GM19351 (cell line): ENCODE measurements at regions not wholly inside any gene's neighbourhood (a gene's known extent, or its start where the extent isn't known, plus 50 kb on each side); places are given as distances from the start of the nearest gene placed in this dataset.
"Not testable (repeated sequence)": the region's sequence is repeated elsewhere in the genome, so short reads cannot be mapped to it uniquely, and the experiment has no call there.

ENCODE experiments used
- ATAC-seq: cut with Tn5 transposase; IDR thresholded peaks from one replicate; pipeline ENCODE4 v1.9.1; 2021; ENCODE audit warnings: mild to moderate bottlenecking, moderate library complexity; ENCODE audit not compliant: unreplicated experiment

GRCh38 chr21:15301014-15301413, 236.2 kb upstream of the NRIP1 start:
- no peak for ATAC-seq

- no peak for ATAC-seq
These were observed 236.9 kb upstream of the NRIP1 start for GRCh38 chr21:15301736-15302135.

DNA sequence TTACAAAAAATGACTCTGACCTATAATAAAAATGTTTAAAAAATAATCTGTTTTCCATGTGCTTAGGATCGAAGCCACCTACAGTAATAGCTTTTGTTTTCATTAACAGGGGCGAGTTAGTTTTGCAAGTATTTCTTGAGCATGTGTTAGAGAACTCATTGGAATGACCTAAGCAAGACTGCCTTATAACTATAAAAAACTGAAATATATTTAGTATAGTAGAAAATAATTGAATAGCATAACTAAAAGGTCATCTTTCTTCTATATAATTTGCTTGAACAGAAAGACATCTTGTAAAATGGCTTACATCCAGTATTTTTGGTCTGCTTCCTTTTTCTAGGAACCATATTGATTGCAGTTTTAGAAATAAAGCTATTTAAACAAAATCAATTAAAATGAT, 241.5 kb upstream of the NRIP1 start:
- no peak for ATAC-seq

DNA sequence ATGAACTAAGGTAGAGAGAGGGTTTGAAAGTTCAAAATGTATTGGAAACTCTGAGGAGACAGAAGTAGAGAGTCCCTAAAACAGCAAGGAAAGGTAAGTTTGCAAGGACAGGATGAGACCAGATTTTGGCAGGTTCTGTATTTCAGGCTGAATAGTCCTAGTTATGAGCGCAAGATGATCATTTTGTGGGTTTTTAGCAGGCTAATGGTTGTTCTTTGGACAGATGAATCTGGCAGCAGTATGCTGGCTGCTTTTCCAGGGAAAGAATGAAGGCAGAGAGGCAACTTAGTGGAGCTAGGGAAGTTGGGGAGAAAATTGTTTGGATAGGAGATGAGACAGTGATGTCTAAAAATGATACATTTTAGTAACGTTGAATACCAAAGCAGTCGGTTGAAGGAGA, 243.5 kb upstream of the NRIP1 start:
- ATAC-seq = no peak

- ATAC-seq = no peak
These were observed 244.3 kb upstream of the NRIP1 start for GRCh38 chr21:15309022-15309590.

DNA sequence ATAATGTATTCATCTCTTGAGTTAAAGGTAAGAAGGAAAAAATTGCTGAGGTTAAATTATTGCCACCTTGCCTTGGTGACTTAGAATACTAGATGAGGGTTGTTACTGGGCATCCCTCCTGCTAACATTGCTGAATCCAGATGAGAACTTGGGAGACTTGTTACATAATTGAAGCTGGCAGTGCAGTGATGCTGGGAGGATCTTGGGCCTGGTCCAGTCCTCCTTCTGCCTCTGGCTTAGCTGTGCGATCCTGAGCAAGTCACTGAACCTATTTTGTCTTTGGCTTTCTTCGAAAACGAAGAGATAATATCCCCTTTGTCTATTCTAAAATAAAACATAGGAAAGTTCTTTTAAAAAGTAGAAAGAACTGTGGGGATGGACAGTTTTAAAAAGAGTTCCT, 244.9 kb upstream of the NRIP1 start:
- no peak for ATAC-seq

DNA sequence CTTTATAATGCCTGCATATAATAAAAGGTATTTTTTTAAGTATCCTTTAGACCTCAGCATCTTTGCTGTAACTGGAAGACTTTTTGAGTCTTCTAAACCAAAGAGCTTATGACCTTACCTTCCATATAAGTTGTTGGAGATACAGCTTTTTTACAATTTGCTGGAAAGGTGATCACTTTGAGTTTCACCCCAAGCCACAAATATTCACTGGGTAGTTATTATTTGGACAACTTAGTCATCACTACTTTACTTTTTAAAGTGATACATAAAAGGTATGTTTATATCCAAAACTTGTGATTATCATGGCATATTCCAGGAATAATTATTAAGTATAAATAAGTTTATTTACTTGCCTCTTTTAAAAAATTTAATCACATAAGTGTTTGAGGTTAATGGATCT, 246.7 kb upstream of the NRIP1 start:
- ATAC-seq = no peak

- ATAC-seq = not testable (repeated sequence)
These were observed 252.2 kb upstream of the NRIP1 start for GRCh38 chr21:15317034-15317433.

GRCh38 chr21:15319727-15320126, 254.9 kb upstream of the NRIP1 start:
- no peak for ATAC-seq

DNA sequence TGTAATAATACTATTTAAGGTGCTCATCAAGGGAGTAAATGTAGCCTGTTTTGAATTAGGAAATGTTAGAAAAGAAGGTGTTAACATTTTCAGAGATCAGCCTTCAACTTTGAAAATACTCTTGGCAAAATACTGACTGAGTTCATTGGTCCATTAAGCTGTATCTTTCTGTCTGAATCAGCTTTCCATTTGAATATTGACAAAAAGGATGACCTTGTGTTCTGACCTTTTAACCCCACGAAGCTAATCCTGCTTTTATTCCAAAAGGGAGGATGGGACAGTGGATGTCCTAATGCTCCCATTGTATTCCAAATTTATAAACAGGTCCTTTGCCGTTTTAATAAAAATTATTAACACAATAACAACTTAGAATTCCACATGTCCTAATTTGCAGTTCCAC, 259.7 kb upstream of the NRIP1 start:
- no peak for ATAC-seq

DNA sequence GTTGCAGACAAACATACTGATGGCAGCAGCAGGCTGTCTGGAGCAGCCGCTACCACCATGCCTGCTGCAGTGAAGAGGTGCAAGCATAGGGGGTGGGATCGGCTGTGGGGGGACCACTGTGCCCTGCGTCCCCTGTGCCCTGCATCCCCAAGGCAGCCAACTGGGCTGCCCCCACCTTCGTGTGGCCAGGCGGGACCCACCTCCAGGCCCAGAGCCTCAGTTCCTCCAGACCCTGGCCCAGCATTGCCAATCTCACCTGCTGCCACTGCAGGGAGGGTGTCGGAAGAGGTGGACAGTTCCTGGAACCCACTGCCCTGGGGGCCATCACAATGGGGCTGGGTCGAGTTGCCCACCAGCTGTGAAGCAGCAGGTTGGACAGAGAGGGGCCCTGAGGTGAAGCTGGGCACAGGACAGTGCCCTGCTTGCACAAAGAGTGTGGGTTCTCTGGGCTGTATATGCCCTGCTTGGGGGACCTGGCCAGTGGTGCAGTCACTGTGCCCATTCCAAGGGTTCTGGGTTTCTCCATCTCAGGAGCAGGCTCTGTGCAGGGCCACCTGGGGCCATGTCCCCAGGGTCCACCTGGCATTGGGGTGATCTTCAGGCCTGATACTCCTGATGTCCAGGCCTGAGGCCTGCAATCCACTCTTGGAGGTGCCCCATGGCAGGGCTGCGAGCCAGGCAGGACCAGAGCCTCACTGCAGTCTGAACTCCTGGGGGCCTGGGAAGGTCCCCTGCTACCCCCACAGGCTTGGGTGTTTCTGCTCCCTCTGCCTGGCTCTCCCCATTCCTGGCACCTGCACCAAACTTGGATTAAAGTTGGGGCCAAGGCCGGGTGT, 261.4 kb upstream of the NRIP1 start:
- no peak for ATAC-seq

GRCh38 chr21:15327637-15328265, 263.0 kb upstream of the NRIP1 start:
- ATAC-seq = no peak

- no peak for ATAC-seq
These were observed 264.4 kb upstream of the NRIP1 start for GRCh38 chr21:15329191-15329590.

GRCh38 chr21:15330872-15331271, 266.1 kb upstream of the NRIP1 start:
- ATAC-seq = no peak

- ATAC-seq = no peak
These were observed 267.8 kb upstream of the NRIP1 start for GRCh38 chr21:15332572-15332971.

DNA sequence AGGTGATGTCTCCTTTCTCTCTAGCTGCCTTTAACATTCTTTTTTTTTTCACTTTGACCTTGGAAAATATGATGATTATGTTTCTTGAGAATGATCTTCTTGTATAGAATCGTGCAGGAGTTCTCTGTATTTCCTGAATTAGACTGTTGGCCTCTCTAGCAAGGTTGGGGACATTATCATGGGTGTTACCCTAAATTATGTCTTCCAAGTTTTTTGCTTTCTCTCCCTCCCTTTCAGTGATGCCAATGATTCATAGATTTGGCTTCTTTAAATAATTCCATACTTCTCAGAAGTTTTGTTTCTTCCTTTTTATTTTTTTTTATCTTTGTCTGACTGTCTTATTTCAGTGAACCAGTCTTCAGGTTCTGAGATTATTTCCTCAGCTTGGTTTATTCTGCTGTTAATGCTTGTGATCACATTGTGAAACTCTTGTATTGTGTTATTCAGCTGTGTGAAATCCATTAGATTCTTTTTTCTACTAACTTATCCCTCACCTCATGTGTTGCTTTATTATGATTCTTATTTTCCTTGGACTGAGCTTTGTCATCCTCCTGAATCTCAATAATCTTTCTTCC, 268.4 kb upstream of the NRIP1 start:
- no peak for ATAC-seq

- no peak for ATAC-seq
These were observed 269.2 kb upstream of the NRIP1 start for GRCh38 chr21:15333951-15334350.

DNA sequence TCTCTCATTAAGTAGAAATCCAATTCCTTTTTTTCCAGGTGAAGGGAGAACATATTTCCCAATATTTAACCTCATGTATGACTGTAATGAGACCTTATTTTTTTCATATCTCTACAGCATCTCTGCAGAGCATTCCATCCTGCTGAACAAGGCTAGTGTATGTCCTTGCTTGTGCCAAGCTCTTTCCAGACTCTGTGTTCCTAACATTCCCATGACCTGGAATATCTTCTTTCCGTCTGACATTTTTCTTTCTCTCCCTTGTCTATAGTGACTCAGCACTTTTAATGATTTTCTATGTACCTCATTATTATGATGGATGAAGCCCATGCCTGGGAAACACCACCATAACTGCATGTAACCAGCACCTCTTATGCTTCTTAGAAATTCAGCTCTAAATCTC, 278.3 kb upstream of the NRIP1 start:
- ATAC-seq = no peak

DNA sequence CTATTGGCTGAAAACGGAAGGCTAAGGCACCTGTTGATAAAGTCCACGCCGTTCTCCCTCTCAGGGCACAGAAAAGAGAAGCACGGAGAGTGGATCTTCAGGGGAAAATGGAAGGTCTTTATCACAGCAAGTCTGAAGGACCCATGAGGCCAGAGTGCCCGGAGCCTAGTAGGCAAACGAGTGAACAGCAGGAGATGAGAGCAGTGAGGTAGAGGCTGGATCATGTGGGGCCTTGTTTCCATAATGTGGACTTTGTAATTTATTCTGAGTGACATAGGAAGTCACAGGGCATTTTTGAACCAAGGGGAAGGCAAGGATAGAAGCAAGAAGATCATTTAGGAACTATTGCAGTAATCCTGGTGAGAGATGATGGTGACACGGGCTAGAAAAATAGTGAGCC, 287.2 kb upstream of the NRIP1 start:
- ATAC-seq = no peak

DNA sequence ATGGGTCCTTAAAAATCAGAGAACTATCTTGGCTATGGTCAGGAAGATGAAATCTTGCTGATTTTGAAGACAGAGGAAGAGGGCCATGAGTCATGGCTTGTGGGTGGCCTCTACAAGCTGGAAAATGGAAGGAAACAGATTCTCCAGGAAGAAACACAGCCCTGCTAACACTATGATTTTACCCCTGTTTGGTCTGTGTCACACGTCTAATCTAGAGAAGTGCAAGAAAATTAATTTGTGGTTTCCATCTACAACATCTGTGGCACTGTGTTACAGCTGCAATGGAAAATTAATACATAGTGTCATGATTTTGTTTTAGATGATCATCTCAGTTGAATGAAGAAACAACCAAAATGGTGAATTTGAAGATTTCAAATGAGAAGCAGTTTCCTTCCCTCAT, 288.7 kb upstream of the NRIP1 start:
- no peak for ATAC-seq

- no peak for ATAC-seq
These were observed 289.7 kb upstream of the NRIP1 start for GRCh38 chr21:15354516-15354915.

DNA sequence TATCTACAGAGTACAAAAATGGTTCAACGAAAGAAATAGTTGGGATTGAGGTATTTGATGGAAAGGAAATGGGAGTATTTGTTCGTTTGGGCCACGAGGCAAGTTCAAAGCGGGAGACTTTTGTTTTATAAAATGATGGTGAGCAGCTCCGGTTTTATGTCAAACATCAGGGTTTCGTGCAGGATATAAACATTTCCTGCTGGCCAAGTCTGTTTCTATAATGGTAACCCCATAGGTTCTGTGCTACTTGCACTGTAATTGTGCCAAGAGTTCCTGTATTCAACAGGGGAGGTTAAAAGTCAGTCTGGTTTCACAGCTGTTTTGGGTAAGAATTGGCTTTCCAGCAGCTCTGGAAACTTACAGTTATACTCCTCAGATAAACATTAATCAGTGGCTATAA, 290.3 kb upstream of the NRIP1 start:
- no peak for ATAC-seq
